ENCODE measurements at regions not wholly inside any gene's neighbourhood (a gene's known extent, or its start where the extent isn't known, plus 50 kb on each side); places are given as distances from the start of the nearest gene placed in this dataset.

DNA sequence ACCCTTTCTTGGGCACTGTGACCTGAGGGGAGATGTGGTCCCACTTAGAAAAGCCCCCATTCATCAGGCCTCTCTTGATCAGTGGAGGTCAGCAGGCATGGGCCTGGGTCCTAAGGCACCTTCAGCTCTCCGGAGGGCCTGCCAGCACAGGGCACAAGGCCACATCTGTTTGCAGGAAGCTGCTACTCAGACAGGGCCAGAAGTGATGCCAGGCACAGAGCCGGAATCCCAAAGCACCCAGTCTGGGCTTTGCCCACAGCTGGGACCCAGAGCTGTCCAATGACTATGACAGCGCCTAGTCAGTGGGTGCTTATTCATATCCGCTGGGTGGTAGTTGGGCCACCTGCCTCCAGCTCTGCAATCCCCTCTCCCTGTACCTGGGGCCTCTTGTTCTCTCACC is 63.2 kb upstream of the ELN start:
- no peak for DNase-seq (ENCODE audit: low spot score)

DNA sequence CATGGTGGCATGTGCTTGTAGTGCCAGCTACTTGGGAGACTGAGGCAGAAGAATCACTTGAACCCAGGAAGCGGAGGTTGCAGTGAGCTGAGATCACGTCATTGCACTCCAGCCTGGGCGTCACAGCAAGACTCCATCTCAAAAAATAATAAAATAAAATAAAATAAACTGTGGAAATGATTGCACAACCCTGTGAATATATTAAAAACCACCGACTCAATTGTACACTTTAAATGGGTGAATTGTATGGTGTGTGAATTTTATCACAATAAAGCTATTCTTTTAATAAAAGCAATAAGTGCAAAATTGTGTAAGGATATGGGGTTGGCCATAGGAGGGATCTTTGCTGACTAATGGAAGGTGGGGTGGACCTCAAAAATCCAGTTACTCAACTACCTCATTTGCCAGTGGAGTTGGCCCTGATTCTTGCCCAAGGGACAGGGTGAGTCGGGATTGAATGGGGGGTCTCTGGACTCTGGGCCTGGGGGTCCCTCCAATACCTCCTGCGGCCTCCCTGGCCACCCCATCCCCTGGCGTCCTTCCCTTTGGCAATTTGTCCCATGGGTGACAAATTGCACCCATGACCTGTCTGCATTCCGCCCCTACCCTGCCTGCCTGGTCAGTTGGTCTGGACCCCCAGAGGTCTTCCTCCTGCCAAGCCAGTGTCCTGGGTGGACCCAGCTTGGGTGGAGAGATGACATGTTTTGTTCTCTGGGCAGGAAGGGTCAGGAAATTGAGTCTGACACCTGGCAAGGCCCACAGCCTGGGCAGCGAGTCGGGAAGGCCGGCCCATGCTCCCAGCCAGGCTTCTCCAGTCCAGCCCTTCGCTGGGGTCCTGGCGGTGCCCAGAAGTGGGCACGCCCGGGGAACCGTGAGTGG is 61.7 kb upstream of the ELN start:
- DNase-seq (ENCODE audit: low spot score): no peak

- no peak for DNase-seq (ENCODE audit: low spot score)
These were observed 60.8 kb upstream of the ELN start for GRCh38 chr7:73966941-73967831.

GRCh38 chr7:73967832-73968290 is 60.1 kb upstream of the ELN start:
- DNase-seq (ENCODE audit: low spot score): no peak

- no peak for DNase-seq (ENCODE audit: low spot score)
These were observed 59.5 kb upstream of the ELN start for GRCh38 chr7:73968487-73968886.

DNA sequence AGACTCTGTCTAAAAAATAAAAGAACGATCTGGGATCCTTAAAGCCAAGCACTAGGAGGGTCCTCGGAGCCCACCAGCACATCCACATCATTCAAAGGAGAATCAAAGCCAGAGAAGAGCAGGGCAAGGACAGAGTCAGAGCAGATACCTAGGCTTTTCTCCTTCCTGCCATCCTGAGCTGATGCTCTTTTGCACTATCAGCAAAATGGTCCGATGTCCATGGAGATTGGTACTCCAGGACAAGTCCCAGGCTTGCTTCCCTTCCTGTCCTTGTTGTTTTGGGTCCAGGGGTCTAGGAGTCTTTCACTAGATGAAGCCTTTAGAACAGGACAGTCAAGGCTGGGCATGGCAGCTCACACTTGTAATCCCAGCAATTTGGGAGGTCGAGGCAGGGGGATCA is 58.0 kb upstream of the ELN start:
- no peak for DNase-seq (ENCODE audit: low spot score)

DNA sequence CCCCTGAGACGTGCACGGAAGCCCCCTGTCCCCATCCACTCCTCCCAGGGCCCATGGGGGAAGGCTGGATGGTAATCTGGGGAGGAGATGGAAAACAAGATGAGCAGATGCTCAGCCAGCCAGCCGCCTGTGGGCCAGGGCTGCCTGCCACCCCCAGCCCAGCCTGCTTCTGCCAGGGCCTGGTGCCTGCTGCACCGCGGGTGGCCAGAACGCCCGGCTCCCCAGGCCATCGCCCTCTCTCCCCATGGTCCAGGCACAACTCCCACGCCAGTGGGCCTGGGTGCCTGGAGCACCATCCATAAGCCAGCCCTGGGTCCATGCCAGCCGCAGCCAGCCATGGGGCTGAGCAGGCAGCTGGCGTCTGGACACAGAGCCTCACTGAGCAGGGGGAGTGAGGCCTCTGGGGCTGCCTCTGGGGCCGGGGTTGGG is 57.2 kb upstream of the ELN start:
- no peak for DNase-seq (ENCODE audit: low spot score)

DNA sequence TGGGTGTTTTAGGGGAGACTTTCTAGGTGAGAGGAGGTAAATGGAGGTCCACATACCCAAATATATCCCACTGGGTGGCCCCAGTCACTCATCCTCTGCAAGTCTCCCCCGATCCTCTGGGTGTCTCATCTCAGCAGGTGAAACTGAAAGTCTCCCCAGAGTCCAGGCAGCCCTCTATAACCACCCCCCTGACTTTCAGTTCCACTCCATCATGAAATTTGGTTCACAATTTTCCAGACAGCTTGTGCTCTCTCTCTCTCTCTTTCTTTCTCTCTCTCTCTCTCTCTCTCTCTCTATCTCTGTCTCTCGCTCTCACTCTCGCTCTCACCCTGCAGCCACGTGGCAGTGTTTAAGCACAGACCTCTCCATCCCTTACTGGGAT is 56.7 kb upstream of the ELN start:
- no peak for DNase-seq (ENCODE audit: low spot score)

DNA sequence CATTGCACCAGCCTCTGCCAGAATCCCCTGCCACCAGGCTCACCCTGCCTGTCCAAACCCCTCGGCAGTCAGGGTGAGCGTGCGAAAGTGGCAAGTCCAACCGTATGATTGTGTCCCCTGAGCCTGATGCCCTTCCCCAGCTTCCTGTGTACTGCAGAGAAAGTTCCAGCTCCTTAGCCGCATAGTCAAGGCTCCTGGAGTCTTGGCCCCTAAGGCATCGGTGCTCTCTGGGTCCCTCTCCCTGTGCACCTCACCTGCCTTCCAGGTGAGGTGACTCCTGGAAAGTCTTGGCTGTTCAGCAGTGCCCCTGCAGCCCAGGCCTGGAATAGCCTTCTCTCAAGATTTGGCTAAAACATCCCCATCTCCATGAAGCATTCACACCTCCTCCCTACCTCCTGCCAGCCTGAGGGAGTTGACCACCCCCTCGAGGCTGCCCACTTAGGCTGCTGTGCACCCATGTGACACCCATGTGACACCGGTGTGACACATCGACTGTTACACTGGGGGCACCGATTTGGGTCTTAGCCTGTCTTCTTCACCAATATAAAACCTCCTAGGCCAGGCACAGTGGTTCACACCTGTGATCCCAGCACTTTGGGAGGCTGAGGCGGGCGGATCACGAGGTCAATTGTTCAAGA is 56.1 kb upstream of the ELN start:
- no peak for DNase-seq (ENCODE audit: low spot score)

- no peak for DNase-seq (ENCODE audit: low spot score)
These were observed 55.4 kb upstream of the ELN start for GRCh38 chr7:73972614-73973013.

DNA sequence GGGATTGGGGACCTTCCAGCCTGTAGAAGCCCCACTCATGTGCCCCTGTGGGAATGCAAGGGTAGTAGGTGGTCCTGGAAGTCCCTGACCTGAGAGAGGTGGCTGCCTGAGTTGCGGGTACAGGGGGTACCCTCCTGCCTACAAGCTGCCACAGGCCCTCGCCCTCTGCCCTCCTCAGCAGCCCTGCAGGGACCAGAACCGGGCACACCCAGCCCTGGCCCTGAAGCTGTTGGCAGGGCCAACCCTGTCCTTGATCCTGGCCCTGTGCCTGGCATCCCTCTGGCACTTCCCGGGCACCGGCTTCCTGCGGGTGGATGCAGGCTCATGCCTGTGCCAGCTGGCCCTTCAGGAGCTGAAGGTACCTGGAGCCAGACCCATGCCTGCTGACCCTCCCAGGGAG is 54.9 kb upstream of the ELN start:
- no peak for DNase-seq (ENCODE audit: low spot score)

GRCh38 chr7:73974101-73974947 is 53.6 kb upstream of the ELN start:
- no peak for DNase-seq (ENCODE audit: low spot score)

- DNase-seq (ENCODE audit: low spot score): no peak
These were observed 52.7 kb upstream of the ELN start for GRCh38 chr7:73974948-73975926.

GRCh38 chr7:73976761-73977618 is 51.0 kb upstream of the ELN start:
- peak; percentile 76 for DNase-seq (ENCODE audit: low spot score)

DNA sequence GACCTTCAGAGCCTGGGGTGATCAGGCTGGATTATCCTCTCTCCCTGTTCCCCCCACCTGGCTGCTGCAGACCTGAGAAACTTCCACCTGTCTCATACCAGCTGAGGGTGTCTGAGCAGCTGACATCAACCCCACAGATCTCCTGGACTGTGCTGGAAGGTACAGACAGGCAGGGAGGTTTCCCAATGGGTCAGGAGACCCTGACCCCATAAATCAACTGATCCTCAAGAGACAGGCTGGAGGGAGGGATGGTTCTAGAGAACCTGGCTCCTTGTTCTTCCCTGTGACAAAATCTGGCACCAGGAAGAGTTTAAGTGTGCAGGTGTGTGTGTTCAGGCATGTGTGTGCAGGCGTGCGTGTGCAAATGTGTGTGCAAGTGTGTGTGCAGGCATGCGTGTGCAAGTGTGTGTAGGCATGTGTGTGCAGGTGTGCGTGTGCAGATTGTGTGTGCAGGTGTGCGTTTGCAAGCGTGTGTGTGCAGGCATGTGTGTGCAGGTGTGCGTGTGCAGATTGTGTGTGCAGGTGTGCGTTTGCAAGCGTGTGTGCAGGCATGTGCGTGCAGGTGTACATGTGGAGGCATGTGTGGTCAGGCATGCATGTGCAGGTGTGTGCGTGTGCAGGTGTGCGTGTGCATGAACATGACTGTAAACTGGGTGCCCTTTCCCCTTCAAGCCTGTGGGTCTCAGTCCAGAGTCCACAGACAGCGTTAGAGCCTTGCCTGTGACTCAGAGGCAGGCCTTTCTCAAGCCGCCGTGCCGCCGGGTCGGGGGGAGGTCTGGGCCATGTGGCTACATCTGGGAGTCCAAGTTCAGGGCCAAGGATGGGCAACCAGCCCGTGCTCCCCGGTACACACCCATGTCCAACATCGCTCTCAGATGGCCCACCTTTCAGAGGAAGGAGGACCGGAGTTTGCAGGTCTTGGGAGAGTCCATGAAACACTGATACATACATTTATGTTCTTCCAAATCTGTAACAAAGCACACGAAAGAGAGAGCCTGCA is 50.1 kb upstream of the ELN start:
- DNase-seq (ENCODE audit: low spot score): peak; percentile 81
